ENCODE measurements at regions not wholly inside any gene's neighbourhood (a gene's known extent, or its start where the extent isn't known, plus 50 kb on each side); places are given as distances from the start of the nearest gene placed in this dataset.

DNA sequence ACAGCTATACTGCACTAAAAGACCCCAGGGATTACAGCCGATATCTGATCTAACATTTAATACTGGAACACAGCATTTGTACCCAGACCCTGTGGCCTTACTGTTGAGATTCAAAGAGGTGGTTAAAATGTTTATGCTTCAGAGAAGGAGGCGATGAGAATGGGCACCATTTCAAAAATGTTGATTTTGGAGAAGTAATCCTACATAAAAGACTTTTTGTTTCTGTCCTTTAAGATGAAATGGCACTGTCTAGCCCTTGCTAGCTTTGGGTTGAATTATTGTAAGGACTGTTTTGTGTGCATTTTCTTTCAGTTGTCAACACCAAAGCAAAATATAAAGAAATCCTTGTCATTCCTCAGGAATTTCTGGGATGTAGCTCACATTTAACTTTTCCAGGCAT, 288.5 kb upstream of the ANKH start:
- Histone ChIP-seq H3K9ac (replicated peaks; ENCODE audit: extremely low read depth, insufficient read depth, low read length) (no peak overlapping the region), H3K27me3 (ENCODE audit: control insufficient read depth in 2 of 2, insufficient read depth in 2 of 2, low read length in 2 of 2) (no peaks in the 10 kb centered on the region), H3K36me3 (ENCODE audit: control insufficient read depth in 2 of 2, extremely low read depth in 1 of 2, insufficient read depth in 2 of 2, low read length in 2 of 2) (no peaks in the 10 kb centered on the region), H3K79me2 (ENCODE audit: control insufficient read depth, insufficient read depth, low read length) (no peaks in the 10 kb centered on the region), H3K27ac (ENCODE audit: insufficient read depth, low read depth, low read length) (no peak overlapping the region), H3K4me2 (ENCODE audit: insufficient read depth, low read length) (no peak overlapping the region), H2AFZ (ENCODE audit: low read depth, low read length) (no peak overlapping the region), H3K4me1 (ENCODE audit: control insufficient read depth, extremely low read depth, insufficient read depth, low read length) (no peaks in the 10 kb centered on the region), H3K4me3 (replicated peaks in 1 of 3; ENCODE audit: insufficient read depth in 1 of 3, low read depth in 1 of 3, low read length in 3 of 3) (no peak overlapping the region), H4K20me1 (replicated peaks; ENCODE audit: control insufficient read depth, extremely low read depth, insufficient read depth, low read length) (no peaks in the 10 kb centered on the region), H3K9me1 (replicated peaks; ENCODE audit: control insufficient read depth, extremely low read depth, insufficient read depth, low read length) (no peaks in the 10 kb centered on the region), H3K9me3 (replicated peaks; ENCODE audit: control insufficient read depth, insufficient read depth, low read length) (no peaks in the 10 kb centered on the region)
- intact Hi-C loops (cut with micrococcal nuclease) (no loop called here), dilution Hi-C loops (cut with MboI; ENCODE audit: extremely low pct_ligation_motif_present, low sequenced_read_pairs) (no loop called here)
- POLR2A ChIA-PET: no interaction called here
- DNase-seq (ENCODE audit: low read depth, low spot score) (no peak), FAIRE-seq (no peak)
- BruUV-seq (replicated peaks): no TSS peak
- TF ChIP-seq MYC (IDR thresholded peaks at IDR 0.05; ENCODE audit: low read depth, low read length) (no peak), FOS (IDR thresholded peaks at IDR 0.05; ENCODE audit: borderline replicate concordance, insufficient read depth, low read length) (no peak), EZH2 (IDR thresholded peaks at IDR 0.05; ENCODE audit: borderline replicate concordance, low read depth, low read length, severe bottlenecking) (no peak), POLR2A (IDR thresholded peaks at IDR 0.05; ENCODE audit: low read depth, low read length) (no peak), GATA2 (IDR thresholded peaks at IDR 0.05; ENCODE audit: insufficient read depth, insufficient read length, low read depth, low read length) (no peak), JUN (IDR thresholded peaks at IDR 0.05; ENCODE audit: borderline replicate concordance, insufficient read depth, insufficient read length, low read depth) (no peak), POLR2AphosphoS5 (IDR thresholded peaks at IDR 0.05; ENCODE audit: insufficient read depth, low read depth, low read length) (no peak)
- TF ChIP-seq, protein P1, sequence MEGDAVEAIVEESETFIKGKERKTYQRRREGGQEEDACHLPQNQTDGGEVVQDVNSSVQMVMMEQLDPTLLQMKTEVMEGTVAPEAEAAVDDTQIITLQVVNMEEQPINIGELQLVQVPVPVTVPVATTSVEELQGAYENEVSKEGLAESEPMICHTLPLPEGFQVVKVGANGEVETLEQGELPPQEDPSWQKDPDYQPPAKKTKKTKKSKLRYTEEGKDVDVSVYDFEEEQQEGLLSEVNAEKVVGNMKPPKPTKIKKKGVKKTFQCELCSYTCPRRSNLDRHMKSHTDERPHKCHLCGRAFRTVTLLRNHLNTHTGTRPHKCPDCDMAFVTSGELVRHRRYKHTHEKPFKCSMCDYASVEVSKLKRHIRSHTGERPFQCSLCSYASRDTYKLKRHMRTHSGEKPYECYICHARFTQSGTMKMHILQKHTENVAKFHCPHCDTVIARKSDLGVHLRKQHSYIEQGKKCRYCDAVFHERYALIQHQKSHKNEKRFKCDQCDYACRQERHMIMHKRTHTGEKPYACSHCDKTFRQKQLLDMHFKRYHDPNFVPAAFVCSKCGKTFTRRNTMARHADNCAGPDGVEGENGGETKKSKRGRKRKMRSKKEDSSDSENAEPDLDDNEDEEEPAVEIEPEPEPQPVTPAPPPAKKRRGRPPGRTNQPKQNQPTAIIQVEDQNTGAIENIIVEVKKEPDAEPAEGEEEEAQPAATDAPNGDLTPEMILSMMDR (IDR thresholded peaks at IDR 0.05; ENCODE audit: extremely low read depth in 1 of 2, insufficient read depth in 1 of 2, low read depth in 1 of 2, low read length in 2 of 2): no peak
- TF ChIP-seq, protein P2, sequence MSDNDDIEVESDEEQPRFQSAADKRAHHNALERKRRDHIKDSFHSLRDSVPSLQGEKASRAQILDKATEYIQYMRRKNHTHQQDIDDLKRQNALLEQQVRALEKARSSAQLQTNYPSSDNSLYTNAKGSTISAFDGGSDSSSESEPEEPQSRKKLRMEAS (IDR thresholded peaks at IDR 0.05; ENCODE audit: insufficient read depth, insufficient read length): no peak
- CTCF ChIA-PET: no interaction called here

All from endothelial cell of umbilical vein (primary cell).